Neural crest cell (in vitro differentiated cells): ENCODE measurements at regions not wholly inside any gene's neighbourhood (a gene's known extent, or its start where the extent isn't known, plus 50 kb on each side); places are given as distances from the start of the nearest gene placed in this dataset.

Experiments used
- DNase-seq: peaks from one replicate; pipeline ENCODE4 v3.0.0; 2021; ENCODE audit warnings: low read depth, mixed read lengths, low spot score
- H3K27ac Mint-ChIP-seq: one replicate; pipeline ENCODE4 v1.8.0; 2021; ENCODE audit warnings: mild to moderate bottlenecking, mixed read lengths; ENCODE audit not compliant: unreplicated experiment
- H3K27me3 Mint-ChIP-seq: 2 replicates; pipeline ENCODE4 v1.8.0; 2021; ENCODE audit warnings: low read depth, mild to moderate bottlenecking, mixed read lengths
- H3K36me3 Mint-ChIP-seq: 2 replicates; pipeline ENCODE4 v1.8.0; 2021; ENCODE audit warnings: low read depth, mild to moderate bottlenecking, mixed read lengths
- H3K4me1 Mint-ChIP-seq: 2 replicates; pipeline ENCODE4 v1.8.0; 2021; ENCODE audit warnings: mixed read lengths
- H3K4me3 Mint-ChIP-seq: one replicate; pipeline ENCODE4 v1.8.0; 2021; ENCODE audit warnings: mild to moderate bottlenecking, mixed read lengths
- H3K9me3 Mint-ChIP-seq: 2 replicates; pipeline ENCODE4 v1.8.0; 2021; ENCODE audit warnings: mixed read lengths
- TF ChIP-seq, protein P1 (sequence below): fragments of 200-600 bp; sonication (generic); conservative IDR thresholded peaks from 2 replicates; pipeline ENCODE4 v1.5.0; 2021; ENCODE audit warnings: antibody characterized with exemption, mild to moderate bottlenecking

DNA sequence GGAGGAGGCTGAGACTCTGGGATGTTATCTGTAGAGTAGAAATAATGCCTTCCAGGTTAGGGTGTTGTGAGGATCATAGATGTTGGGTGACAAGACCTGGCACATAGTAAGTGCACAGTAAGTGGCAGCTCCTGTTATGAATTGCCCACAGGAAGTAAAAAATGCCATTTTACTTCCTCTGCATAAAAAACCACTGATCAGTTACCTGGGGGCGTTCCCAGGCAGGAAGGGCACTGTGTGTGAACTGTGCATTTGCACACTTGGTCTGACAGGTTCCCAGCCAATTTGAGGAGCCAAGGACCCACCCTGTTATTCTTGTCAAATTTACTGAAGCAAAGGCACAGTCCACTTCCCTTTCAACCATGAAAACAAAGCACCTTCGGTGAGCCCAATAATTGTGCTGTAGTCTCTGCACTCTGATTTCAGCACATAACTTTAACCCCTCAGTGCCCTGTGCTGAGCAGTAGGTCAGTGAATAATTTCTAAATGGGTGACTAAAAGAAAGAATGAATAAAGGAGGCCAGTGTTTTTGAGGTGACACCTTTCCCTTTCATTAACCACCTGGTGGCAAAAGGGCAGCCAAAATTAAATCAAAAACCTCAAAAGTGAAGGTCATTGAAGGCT lies 85.8 kb upstream of the ARHGEF3 start:
- Mint-ChIP-seq H3K27ac (no peak overlapping the region), H3K4me1 (peaks cover 8% of the 10 kb centered on the region)
- TF ChIP-seq, protein P1, sequence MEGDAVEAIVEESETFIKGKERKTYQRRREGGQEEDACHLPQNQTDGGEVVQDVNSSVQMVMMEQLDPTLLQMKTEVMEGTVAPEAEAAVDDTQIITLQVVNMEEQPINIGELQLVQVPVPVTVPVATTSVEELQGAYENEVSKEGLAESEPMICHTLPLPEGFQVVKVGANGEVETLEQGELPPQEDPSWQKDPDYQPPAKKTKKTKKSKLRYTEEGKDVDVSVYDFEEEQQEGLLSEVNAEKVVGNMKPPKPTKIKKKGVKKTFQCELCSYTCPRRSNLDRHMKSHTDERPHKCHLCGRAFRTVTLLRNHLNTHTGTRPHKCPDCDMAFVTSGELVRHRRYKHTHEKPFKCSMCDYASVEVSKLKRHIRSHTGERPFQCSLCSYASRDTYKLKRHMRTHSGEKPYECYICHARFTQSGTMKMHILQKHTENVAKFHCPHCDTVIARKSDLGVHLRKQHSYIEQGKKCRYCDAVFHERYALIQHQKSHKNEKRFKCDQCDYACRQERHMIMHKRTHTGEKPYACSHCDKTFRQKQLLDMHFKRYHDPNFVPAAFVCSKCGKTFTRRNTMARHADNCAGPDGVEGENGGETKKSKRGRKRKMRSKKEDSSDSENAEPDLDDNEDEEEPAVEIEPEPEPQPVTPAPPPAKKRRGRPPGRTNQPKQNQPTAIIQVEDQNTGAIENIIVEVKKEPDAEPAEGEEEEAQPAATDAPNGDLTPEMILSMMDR = no peak

DNA sequence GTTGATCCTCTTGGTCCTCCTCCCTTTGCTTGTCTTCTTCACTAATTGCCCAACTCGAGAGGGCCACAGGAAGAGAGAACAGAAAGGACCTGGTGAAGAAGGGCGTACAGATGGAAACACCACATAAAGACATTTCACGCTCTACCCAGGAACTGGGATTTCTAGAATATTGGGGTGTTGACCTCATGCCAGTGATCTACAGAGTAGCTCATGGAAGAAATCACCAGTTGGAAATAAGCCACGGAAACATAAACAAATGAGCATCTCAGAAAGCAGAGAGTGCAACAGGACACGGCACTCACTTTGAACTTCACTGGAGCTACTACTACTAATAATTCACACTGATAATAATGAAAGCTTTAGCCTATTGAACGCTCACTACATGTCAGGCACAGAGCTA lies 84.6 kb upstream of the ARHGEF3 start:
- no peak overlapping the region for H3K27ac Mint-ChIP-seq
- peaks cover 8% of the 10 kb centered on the region for H3K4me1 Mint-ChIP-seq
- H3K4me3 Mint-ChIP-seq = no peak overlapping the region
- no peaks in the 10 kb centered on the region for H3K36me3 Mint-ChIP-seq
- H3K9me3 Mint-ChIP-seq = no peaks in the 10 kb centered on the region
- DNase-seq = no peak
- H3K27me3 Mint-ChIP-seq = no peaks in the 10 kb centered on the region
- TF ChIP-seq, protein P1 = no peak

More for the DNA sequence above, 85.8 kb upstream of the ARHGEF3 start:
- no peaks in the 10 kb centered on the region for H3K9me3 Mint-ChIP-seq
- no peaks in the 10 kb centered on the region for H3K27me3 Mint-ChIP-seq
- no peak overlapping the region for H3K4me3 Mint-ChIP-seq
- no peaks in the 10 kb centered on the region for H3K36me3 Mint-ChIP-seq
- DNase-seq = no peak

DNA sequence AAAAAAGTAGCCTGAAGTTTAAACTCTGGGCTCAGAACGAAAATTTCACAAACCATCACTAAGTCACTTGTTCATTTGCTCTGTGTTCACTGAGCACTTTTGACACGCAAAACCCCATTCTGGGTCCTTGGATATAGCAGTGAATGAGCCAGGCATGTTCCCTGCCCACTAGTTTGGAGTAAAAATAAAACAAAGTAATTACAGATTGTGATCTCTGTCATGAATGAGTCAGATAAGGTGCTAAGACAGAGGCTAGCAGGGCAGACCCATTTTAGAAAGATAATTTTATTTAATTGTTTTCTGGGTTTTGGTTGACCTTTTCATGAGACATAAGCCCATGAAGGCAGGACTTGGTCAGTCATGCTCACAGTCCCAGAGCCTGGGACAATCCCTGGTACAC lies 84.1 kb upstream of the ARHGEF3 start:
- no peak for DNase-seq
- peaks cover 8% of the 10 kb centered on the region for H3K4me1 Mint-ChIP-seq
- H3K27ac Mint-ChIP-seq = no peak overlapping the region
- no peaks in the 10 kb centered on the region for H3K27me3 Mint-ChIP-seq
- no peak overlapping the region for H3K4me3 Mint-ChIP-seq
- no peaks in the 10 kb centered on the region for H3K9me3 Mint-ChIP-seq
- TF ChIP-seq, protein P1 = no peak
- no peaks in the 10 kb centered on the region for H3K36me3 Mint-ChIP-seq

DNA sequence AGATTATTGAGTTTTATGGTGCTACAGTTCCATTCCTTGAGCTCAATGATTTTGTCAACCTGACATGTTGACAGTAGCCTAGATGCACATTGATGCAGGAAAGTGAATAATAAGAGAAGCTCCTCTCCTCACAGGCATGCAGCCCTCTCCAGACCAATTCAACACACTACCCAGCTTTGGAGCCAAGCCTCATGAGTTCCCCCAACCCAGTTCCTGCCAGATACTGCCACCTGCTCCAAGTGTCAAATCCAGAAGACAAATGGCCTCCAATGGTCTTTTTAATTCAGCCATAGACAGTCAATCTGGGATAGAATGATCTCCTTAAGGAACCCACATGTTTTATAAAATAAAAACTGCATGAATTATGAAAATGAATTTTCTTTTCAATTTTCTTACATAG lies 83.7 kb upstream of the ARHGEF3 start:
- Mint-ChIP-seq H3K4me1 (peaks cover 8% of the 10 kb centered on the region), H3K4me3 (no peak overlapping the region), H3K36me3 (no peaks in the 10 kb centered on the region), H3K27ac (peak overlapping the region; percentile 81), H3K27me3 (no peaks in the 10 kb centered on the region), H3K9me3 (no peaks in the 10 kb centered on the region)
- TF ChIP-seq, protein P1 = no peak
- no peak for DNase-seq

DNA sequence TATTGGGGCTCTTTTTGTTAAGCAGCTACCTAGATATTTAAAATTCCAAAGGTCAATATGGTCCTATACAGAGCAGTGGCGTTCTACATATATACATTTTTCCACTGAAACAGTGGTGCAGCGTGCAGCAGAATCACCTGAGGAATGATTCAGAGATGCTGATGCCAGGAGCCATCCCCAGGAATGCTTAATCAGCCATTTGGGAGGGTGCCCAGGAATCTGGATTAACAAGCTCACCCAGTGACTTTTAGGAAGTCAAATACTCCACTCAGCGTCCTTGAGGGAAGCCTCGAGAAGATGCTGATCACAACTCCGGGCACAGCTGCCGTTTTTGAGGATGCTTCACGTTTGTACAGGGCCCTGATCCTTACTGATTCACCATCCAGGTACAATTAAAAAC lies 82.6 kb upstream of the ARHGEF3 start:
- peaks cover 8% of the 10 kb centered on the region for H3K4me1 Mint-ChIP-seq
- no peaks in the 10 kb centered on the region for H3K9me3 Mint-ChIP-seq
- H3K27ac Mint-ChIP-seq = no peak overlapping the region
- H3K36me3 Mint-ChIP-seq = no peaks in the 10 kb centered on the region
- H3K27me3 Mint-ChIP-seq = no peaks in the 10 kb centered on the region
- TF ChIP-seq, protein P1 = no peak
- no peak overlapping the region for H3K4me3 Mint-ChIP-seq
- no peak for DNase-seq
